Dermis blood vessel endothelial cell (primary cell): ENCODE measurements at regions not wholly inside any gene's neighbourhood (a gene's known extent, or its start where the extent isn't known, plus 50 kb on each side); places are given as distances from the start of the nearest gene placed in this dataset.
A peak's percentile ranks its signal among the peaks of the same experiment; 100 is the strongest.

ENCODE experiments used
- DNase-seq: peaks from one replicate; pipeline ENCODE4 v3.0.0; 2010

GRCh38 chr18:28903306-28903705 lies 726.4 kb upstream of the CDH2 start:
- no peak for DNase-seq

DNA sequence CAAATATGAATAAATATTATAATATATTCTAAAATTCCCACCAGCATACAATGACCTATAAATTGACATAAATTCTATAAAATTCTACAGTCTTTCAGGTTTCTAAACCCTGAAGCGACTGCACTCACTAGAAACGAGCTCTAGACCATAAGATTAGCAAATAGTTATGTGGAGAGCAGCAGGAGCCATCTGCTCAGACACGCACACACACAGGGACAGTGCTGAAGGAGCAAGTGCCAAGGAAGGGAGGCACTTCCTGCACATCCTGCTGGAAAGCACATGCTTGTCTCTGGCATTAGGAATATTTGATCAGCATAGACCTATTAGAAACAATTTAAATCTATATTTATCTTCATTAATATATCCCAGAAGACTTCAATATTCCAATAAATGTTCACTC lies 713.9 kb upstream of the CDH2 start:
- peak; percentile 27 for DNase-seq

DNA sequence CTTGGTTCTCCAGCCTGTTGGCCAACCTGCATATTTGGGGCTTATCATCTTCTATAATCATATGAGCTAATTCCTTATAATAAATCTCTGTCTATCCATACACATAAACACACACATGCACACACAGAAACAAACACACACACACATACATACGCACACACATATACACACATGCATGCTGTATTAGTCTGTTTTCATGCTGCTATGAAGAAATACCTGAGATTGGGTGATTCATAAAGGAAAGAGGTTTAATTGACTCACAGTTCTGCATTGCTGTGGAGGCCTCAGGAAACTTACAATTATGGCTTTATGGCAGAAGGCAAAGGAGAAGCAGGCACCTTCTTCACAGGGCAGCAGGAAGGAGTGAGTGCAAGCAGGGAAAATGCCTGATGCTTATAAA lies 707.4 kb upstream of the CDH2 start:
- no peak for DNase-seq

- no peak for DNase-seq
These were observed 703.9 kb upstream of the CDH2 start for GRCh38 chr18:28880856-28881255.

DNA sequence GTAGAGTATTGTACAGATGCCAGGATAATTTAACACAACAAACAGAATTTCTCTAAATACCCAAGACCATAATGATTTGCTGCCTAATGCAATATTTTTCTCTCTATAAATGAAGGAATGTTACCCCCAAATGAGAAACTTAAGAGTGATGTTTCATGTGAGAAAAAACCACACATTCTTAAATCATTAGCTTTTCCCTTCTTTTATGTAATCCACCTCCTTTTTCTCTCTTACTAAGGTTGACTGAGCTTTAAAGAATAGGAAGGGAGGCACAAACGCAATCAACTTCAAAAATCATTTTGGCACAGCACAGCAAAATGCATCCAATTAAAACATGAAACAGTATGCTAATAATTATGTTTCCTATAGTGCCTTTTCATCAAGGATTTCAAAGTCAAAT lies 698.1 kb upstream of the CDH2 start:
- no peak for DNase-seq

- DNase-seq = peak; percentile 20
These were observed 686.5 kb upstream of the CDH2 start for GRCh38 chr18:28863396-28863795.

DNA sequence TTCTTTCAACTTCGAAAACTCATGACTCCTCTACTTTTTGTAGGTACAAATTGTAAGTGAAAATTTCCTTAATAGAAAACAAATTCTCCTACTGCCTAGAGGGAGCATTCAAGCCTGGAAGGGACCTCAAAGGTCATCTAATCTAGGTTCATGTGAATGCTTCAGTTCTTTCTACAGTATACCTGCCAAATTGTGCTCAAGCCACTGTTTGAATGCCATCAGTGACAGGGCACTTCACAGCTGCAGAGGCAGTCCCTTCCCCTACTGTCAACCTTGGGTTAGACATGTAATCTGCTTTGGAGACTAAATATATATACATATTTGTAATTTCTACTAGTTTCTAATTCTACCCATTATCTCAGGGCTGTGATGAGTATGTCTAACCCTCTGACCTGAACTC lies 681.3 kb upstream of the CDH2 start:
- no peak for DNase-seq

DNA sequence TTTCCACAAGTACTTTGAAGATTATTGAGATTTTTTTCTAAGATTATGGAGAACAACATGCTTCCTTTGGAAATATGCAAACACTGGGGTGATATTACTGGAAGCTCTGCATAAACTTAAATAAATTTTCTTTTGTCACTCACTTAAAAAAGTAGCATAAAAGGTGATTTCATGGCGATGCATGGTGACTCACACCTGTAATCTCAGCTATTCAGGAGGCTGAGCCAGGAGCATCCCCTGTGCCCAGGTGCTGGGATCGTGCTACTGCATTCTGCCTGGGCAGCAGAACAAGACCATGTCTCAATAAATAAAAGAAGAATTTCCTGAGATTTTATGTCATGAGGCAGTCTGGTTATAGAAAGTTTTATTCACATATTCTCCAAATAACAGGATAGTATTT lies 679.1 kb upstream of the CDH2 start:
- no peak for DNase-seq

- DNase-seq = no peak
These were observed 678.6 kb upstream of the CDH2 start for GRCh38 chr18:28855524-28855923.

DNA sequence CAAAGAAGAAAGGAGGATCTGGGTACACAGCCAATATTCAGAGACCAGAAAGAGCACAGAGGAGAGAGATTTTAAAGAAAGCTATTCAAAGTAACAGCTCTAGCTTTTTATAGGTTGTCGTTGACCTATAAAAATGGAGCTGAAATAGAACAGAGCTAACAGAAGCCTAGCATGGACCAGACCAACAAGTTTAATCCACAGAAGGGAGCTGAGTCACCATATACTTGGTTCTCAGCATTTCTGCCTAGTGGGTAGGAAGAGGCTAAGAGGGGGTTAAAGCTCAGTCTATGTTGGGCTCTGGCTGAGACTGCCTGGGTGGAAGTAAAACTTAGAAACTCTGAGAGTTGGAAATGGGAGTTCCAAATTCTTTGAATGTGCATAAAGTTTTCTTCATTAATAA lies 678.0 kb upstream of the CDH2 start:
- no peak for DNase-seq

- DNase-seq = no peak
These were observed 670.0 kb upstream of the CDH2 start for GRCh38 chr18:28846958-28847357.

DNA sequence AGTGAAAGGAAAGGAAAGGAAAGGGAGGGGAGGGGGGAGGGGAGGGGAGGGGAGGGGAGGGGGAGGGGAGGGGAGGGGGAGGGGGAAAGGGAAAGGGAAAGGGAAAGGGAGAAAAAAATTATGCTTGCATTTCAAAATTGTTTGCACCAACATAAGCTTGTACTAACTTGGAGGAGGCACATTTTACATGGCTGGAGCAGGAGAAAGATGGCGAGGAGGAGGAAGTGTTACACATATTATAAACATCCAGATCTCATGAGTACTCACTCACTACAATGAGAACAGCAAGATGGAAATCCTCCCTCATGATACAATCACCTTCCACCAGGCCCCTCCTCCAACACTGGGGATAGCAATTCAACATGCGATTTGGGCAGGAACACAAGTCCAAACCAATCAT lies 660.2 kb upstream of the CDH2 start:
- no peak for DNase-seq

GRCh38 chr18:28834889-28835288 lies 658.0 kb upstream of the CDH2 start:
- no peak for DNase-seq

DNA sequence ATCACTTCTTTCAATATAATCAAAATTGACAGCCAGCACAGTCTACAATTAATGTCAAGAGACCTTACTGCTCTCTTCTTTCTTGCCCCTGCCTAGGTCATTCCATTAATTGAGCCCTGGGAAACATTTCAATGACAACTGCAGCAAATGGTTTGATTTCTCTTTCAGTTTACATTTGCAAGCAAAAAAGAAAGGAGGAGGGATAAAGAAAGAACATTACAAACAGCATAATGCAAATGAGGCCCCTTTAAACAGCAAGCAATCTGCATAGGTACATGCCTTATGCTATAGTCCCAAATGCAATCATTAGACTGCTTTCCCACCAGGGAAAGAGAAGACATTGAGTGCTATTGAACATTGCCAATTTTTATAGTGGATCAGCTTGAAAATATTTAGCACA lies 655.0 kb upstream of the CDH2 start:
- no peak for DNase-seq

GRCh38 chr18:28831476-28831875 lies 654.5 kb upstream of the CDH2 start:
- DNase-seq = no peak

DNA sequence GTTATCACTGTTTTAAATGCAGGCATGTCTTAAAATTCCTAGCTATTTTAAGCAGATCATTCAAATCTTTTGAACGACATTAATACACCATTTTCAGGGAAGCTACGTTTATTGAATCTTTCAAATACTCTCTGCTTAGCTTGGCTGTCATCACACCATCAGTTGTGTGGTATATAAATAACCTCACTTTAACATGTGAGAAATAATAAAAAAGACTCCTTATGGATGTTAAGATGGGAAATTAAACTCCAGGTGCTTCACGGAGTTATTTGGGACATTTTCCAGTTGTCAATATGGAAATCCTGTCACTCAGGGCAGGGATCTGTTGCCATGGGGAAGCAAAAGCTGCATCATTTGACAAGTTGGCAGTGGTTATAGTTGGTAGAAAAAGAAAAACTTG lies 649.2 kb upstream of the CDH2 start:
- no peak for DNase-seq

DNA sequence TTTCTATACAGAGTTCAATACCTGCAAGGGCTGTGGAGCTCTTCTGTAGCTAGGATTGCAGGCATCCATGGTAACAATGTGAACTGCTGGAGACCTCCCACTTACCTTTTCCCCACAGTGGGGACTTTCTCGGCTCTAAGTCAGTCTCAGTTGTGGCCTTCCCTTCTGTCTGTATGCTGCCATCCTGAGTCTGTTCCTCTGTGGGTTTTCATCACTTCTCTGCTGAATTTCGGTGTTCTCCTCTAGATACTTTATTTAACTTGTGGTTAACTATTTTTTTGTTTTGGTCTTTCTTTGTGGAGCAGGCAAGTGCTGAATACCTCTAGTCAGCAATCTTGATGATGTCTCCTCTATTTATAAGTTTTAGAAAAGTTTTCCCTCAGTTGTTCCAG lies 647.2 kb upstream of the CDH2 start:
- no peak for DNase-seq

DNA sequence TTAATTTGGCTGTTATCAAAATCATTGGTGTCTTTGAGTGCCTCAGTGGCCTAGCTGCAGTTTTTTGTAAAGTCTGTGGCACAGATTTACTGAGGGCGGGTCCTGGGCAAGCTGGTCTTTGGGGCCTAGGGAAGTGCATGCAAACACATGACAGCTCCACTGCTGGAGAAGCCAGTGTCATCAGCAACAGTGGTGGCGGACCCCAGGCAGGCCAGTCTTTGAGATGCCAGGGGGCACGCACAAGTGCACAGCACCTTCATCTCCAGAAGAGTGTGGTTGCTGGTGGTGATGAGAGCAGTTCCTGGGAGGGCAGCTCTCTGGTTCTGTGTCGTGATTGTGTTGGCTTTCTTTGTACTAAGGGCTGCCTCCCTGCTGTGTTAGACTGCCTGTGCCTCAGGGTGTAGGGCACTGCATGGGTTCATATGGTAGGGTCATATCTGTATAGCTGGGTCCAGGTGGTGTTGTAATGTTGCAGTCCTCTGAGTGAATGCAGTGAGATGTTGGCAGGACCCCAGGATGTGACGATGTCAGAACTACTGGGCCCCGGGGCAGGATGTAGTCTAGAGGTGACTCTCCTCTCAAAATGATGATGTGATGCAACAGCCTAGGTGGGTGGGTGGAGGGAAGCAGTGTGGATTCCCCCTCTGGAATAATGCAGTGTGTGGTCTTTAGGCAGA lies 646.7 kb upstream of the CDH2 start:
- DNase-seq = no peak

DNA sequence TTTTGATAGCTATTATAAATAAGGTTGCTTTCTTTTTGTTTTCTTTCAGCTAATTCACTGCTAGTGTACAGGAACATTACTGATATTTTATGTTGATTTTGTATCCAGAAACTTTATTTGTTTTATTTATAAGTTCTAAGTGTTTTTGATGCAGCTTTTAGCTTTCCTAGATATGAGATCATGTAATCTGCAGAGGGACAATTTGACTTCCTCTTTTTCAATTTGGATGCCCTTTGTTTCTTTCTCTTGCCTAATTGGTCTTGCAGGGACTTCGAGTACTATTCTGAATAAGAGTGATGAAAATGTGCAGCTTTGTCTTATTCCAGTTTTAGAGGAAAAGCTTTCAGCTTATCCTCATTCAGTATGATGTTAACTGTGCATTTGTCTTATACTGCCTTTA lies 643.4 kb upstream of the CDH2 start:
- no peak for DNase-seq

DNA sequence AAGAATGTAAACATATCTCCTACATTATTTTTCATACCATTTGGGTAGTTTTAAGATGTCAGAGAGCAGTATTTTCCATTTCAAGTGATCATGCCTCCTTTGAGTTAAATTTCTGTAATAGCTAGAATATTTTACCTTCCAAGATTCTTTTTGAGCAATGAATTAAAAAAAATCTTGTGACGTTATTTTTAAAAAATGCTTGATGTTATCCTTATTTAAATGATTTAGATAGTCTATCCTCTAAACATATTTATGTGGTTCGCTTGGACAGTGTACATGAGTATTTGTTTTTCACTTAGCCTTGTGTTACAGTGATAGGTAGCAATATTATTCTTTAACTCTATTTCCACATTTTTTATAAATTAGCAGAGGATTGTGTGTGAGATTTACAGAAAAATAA lies 639.2 kb upstream of the CDH2 start:
- DNase-seq = no peak

DNA sequence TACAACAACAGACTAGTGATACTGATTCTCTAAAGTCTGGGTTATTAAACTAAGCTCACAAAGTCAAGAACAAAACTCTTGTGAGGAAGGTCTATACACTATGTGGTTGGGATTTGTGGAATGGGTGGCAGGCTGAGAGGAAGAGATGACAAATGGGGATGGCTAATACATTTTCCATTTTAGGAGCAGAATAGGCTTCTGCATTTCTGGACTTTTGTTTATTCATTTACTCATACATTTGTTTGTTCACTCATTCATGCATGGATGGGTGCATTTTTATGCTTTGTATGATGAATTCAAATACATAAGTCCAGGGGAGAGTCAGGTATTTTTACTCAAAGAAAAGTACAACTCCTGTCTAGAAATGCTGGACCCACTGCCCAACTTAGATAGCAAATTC lies 637.4 kb upstream of the CDH2 start:
- no peak for DNase-seq

GRCh38 chr18:28808373-28808772 lies 631.4 kb upstream of the CDH2 start:
- no peak for DNase-seq

GRCh38 chr18:28805491-28805890 lies 628.6 kb upstream of the CDH2 start:
- no peak for DNase-seq

DNA sequence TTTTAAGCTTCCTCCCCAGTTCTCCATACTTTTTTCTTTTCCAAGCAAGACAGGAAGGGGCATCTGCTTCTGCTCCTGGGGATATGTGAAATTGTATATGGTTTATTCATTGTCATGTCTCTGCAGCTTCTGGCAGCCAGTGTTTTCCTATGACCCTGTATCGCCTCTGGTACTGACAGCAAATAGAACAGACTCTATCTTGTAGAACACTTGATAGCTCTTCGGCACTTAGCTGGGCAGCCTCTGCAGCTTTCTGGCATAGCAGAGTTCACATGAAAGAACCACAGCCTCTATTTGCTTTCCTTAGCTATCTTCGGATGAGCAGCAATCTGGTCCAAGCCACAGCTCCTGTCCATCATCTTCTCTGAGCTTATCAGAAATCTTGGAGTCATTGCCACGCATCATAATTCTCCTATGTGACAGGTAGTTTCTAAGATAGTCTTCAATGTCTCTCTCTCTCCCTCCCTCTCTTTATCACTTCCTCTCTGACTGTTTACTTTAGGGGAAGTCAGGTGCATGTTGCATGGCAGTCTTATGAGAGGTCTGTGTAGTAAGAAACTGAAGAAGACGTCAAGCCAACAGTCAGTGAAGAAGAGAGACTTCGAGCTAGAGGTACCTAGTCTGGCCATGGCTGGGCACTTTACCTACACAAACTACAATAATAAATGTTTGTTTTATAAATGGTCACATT lies 627.7 kb upstream of the CDH2 start:
- no peak for DNase-seq

- peak; percentile 94 for DNase-seq
These were observed 625.6 kb upstream of the CDH2 start for GRCh38 chr18:28802546-28802945.
